ENCODE measurements at regions not wholly inside any gene's neighbourhood (a gene's known extent, or its start where the extent isn't known, plus 50 kb on each side); places are given as distances from the start of the nearest gene placed in this dataset.

GRCh38 chr11:116202922-116203321 is 569.9 kb downstream of the BUD13 start:
- TF ChIP-seq CTCF (IDR thresholded peaks at IDR 0.05) (no peak), POLR2AphosphoS5 (IDR thresholded peaks at IDR 0.05; ENCODE audit: low read depth, low read length) (no peak)
